ENCODE measurements at regions not wholly inside any gene's neighbourhood (a gene's known extent, or its start where the extent isn't known, plus 50 kb on each side); places are given as distances from the start of the nearest gene placed in this dataset.

DNA sequence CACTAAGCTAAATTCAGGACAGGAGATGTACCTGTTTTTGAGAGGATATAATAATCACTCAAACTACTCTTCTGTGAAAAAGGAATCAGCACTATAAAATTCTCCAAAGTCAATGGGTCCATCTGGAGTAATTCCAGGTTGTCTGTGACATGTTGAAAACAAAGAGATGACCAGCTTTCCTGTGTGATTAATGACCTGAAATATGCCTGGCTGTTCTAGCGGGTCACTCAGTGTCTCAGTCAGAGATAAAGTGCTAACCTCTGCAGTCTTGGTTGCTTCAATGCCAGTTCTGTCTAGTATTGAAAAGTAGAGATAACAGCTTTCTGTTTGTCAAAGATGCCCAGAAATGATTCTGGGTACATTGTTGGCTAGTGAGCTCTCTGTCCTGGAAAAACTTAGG, 722.6 kb upstream of the TENM4 start:
- DNase-seq: no peak

DNA sequence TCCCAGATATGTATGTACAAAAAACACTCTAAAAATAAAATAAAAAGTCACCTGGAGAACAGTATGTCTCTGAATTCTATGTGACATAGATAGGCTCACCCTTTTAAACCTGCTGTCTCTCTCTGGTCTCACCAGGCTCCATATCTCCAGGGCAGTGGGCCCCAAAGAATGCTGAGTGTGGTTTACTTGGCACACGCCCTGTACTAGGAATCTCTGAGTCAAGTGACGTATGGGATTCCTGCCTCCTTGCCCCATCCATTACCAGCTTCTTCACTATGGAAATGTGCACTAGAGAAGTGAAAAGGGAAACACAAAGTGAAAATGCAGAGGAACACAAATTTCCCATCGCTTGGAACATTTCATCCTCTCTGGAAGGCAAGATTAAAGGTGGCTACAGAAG, 722.2 kb upstream of the TENM4 start:
- DNase-seq: no peak

DNA sequence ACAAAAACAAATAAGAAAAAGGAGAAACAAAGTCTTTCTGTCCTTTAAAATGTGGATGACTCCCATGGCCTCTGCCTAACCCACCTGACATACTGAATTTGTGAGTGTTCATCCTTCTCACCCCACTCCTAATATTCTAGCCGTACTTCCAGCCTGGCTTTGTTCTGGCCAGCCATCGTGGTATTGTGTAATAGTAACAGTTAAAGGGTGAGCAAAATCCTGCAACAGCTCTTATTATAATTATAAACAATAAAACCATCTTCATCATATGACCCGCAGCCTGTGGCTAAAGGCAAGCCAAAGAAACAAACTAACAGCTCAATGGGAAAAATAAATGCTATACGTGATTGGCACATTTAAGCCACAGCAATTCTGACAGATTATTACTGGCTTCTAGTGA, 721.6 kb upstream of the TENM4 start:
- no peak for DNase-seq

DNA sequence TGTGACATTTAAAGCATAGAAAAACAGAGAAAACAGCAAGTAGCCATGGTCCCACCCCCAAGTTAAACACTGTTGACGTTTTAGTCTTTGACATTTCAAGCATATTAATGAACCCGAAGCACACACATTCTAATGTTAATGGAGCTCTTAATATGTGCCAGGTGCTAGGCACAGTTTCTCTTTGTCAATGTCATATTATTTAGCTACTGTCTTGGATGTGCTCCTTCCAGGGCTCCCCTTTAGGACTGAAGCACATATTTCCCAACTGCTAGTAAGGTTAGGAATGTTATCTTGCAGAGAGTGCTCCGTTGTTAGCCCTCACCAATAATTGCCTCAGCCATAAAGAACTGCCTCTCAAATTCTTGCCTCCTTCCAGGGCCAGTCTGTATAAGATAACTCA, 716.6 kb upstream of the TENM4 start:
- DNase-seq: no peak

DNA sequence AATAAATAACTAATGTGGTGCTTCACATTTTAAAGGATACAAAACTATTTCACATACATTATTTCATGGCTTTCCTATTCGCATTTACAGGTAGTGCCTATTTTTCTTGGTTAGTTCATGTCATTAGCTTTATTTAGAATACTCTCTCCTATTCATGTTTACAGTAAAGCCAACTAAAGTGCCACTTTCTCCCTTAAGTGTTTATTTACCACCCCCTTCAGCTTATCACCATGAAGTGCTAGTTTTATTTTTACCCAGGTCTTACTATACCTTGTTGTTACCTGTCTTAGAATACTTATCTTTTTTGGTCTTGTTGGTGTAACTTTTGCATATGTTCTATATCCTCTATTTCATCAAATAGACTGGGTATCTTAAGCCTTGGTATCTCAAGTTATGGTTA, 715.2 kb upstream of the TENM4 start:
- DNase-seq: no peak

DNA sequence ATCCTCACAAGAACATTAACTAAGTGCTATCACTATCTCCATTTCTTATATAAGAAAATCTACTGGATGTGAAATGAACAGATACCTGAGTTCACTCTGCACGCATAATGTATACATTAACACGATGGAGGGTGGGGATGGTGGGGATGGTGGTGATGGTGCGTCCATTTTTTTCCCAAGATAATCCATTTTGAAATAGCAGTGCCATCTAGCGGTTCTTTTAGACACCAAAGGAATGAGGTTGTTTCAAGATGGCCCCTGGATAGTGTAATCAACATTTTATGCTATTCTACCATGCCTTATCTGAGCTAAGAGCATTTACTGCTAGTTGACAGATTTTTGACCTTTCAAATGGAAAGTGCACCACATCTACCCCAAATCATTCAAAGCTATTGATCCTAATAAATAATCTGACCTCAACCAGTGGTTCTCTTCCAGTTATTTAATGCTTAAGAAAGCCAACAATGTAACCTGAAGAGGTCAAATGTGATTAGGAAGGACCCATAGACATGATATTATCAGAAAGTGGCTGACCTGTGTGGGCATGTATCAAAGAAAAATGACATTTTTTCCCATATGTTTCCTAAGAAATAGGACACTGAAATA, 714.7 kb upstream of the TENM4 start:
- no peak for DNase-seq

DNA sequence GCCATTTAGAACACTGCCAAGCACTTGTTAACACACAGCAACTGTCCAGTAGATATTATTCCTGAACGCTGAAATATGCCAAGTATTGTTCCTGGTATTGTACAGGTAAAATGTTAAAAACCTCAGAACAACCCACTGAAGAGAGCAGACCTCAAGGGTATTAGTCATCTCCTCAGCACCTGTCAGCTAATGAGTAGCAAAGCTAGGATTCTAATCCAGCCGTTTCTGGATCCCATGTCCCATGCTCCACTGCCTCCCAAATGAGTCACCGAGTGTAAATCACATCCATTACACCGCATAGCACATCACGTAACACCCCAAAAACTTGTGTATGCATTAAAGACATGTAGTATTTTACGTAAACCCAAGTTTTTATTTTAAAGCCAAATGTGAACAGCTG, 705.4 kb upstream of the TENM4 start:
- no peak for DNase-seq

DNA sequence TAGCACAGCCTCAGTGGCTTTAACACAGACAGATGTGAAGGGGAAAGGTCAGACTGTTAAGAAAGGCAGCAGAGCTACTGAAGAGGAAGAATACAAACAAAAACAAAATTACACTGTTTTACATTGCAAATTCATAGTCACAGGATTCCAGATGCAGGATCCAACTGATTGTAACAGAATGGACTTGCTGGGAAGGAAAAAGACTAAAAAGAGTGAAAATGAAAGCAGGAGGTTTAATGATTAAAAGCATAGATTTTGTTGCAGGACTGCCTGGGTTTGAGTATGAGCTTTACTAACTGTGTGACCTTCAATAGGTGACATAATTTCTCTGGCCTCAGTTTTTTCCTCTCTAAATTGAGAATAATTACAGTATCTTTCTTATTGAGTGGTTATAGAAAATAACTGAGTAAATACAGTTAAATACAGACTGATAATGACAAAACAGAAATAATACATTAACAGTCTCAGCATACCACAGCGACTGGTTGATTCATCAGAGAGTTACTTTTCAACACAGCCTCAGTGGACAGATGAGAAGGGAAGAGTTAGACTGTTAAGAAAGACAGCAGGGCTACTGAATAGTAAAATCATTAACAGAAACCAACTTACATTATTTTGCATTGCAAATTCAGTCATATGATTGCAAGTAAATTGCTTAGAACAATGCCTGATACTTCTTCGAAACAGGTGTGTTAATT, 704.2 kb upstream of the TENM4 start:
- DNase-seq: no peak

DNA sequence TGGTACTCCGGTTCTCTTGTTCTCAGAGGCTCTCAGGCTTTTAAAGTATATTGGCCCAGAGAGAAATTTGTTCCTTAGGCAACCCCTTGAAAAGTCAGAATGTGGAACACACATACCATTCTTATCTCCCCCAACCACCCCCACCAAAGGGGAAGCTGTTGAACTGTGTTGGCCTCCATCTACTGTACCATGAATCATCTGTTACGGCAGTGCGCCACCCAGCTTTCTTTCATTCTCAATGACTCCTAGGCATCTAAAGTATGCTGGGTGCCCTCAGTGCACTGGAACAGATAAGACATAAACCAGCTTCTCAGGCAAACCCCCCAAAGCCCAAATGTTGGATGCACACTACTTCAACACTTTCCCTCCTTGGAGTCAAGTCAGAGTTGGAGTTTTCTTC, 696.2 kb upstream of the TENM4 start:
- DNase-seq: no peak

DNA sequence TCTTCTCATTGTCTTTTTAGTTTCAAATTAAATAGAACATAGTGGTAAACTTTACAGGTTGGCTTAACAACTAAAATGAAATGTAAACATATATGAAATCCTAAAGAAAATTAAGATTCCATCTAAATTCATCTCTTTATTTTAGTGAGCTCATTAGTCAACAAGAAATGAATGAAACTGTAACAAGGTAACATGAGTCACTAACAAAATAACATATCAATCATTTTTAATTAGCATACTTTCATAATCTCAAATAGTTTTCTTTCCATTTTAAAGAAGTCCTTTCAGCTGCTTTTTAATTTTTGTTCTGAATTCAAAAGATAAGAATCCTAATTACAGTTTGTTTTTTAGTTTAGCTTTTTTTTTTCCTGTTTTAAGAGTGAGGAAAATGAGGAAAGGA, 688.6 kb upstream of the TENM4 start:
- DNase-seq: no peak

DNA sequence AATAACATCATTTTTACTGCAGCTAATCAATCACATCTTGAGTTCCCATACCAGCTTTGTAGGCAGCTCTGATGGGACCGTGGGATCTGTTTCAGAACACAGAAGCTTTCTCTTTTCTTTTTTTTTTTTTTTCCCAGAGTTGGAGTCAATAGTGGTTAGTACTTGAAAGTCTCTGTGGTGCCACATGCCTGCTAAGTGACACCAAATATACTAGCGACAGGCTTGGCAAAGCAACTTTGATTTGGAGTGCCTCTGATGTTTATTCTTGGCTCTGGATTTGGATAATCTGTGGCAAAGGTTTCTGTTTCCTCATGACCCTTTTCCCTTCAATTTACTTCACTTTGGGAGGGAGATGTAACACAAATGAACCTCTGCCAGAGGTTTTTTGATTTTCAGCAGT, 681.4 kb upstream of the TENM4 start:
- no peak for DNase-seq

DNA sequence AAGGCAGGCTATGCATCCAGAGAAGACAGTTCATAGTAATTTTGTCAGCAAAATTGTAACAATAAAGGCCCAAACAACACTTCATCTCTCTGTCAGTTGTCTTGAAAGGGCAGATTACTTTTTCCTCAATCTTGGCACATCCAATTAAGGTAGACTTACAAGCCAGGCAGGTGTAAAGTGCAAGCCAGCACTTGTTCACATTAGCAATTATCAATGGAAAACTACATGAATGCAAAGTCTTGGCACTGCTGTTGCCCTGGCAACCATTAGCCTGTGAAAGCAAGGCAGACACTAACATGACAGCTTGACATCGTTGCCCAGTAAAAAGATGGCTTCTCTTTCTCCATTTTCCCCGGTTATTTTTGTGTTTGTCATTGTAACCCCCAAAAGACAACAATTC, 677.2 kb upstream of the TENM4 start:
- no peak for DNase-seq

DNA sequence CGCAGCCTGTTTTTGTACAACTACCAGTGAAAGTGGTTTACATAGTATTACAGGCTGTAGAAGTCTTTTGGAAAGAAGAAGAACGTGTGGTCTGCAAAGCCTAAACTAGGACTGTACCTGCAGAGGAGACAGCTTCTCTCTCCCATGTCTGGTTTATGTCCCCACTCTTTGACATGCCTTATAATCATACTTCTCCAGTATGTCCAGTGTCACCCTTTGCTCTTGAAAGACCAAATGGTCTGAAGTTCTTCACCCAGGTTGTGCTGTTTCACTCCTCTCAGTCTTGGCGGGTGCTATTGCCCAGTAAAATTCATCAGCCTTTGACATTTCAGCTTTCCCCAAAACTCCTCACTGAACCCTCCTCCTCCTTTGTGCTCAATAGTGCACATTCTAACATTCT, 676.0 kb upstream of the TENM4 start:
- no peak for DNase-seq

DNA sequence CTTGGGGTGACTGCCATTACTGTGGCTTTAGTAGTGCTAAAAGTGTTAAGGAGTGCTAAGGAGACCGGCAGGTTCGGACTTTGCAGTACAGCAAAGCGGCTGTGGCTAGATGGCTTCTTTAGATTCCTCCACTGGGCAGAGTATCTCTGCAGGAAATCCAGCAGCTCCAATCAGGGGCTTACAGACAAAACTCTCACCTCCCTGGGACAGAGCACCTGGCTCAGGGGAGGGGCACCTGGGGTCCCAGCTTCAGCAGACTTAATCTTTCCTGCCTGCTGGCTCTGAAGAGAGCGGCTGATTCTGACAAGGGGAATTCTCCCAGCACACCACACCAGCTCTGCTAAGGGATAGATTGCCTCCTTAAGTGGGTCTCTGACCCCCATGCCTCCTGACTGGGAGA, 668.8 kb upstream of the TENM4 start:
- DNase-seq: no peak

DNA sequence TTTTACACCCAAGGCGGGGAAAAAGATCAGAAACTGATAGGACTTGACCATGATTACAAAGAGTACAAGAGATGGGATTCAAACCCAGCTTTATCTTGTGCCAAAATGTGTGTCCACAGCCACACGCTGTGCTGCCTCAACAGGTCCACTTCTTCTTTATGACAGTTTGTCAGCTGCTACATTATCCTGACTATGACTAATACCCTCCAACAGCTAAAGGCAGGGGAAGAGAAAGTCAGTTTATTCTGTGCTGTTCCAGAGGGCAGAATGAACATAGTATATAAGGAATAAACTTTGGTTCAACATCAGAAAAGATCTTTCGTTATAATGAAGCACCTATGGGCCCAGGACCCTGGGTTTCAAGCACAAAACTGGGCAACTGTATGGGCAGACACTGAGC, 668.2 kb upstream of the TENM4 start:
- no peak for DNase-seq

DNA sequence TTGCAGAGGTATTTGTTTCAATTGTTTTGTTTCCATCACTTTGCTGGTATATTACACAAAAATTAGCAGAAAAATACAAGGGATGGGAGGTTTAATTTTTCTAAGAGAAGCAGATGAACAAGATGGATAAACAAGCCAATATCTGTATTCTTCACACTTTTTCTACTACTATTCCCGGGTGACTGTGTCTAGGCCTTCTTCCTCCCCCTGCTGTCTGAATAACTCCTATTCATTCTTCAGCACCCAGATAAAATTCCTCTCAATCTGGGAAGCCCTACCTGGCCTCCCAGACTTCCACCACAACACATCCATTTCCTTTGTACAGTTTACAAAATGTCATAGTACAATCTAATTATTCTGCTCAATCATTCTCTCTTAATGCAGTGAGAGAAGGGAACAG, 666.6 kb upstream of the TENM4 start:
- DNase-seq: no peak

DNA sequence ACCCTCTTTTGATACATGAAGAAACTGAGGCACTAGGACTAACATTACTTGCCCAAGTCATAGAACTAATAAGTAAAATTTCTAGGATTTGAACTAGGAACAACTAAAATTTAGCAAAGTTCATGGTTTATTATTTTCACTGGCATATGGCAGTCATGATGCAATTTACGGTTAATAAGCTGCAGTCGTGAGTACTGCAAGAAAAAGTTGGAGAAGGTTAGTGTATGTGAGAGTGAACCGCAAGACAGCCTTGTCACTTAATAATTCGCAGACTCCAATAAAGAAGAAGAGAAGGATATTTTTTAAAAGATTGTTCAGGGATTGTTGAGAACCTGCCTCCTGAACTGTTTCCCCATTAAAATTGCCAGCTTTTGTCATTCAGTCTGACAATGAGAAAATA, 663.4 kb upstream of the TENM4 start:
- DNase-seq: no peak

DNA sequence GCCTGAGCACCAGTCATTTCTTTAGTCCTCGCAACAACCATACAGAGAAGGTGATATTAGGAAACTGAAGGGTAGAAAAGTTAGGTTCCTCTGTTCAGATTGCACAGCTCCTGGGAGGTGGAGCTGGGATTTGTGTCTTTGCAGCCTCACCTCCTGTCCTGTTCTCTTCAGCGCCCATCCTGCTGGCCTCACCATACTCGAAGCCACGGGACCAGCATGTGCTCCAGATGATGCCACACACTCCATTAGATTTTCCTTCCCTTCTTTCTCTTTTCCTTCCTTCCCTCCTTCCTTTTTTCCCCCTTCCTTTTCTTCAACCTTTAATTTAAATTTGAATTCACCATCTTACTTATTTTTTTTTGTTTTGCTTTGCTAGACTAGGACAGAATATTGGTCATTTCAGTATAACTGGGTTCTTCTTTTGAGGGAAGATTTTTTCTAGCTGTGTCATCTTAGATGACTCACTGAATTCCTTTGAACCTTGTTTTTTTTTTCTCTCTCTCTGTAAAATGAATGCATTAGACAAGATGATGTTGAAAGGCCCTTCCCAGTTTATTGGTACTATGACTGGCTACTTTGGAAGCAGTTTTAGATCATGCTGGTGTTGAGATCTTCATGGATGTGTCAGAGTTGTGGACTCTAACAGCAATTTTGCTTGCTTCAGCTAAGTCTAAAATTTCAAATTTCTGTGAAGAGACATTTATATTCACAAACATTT, 662.5 kb upstream of the TENM4 start:
- no peak for DNase-seq

DNA sequence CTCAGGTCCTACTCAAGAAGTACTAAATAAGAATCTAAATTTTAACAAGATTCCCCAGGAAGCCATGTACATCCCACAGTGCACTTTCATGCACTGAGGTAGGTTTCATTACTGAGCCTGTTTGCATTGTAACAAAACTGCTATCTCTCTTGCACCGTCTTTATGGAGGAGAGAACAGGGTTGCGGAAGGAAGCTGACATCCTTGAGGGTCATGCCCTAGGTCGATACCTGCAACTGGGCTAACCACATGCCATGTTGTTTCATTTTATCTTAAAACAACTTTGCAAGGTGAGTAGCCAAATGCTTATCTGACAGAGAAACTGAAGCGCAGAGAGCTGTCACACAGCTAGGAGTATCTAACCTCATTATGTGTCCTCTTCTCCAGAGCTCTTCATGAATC, 656.3 kb upstream of the TENM4 start:
- DNase-seq: no peak

DNA sequence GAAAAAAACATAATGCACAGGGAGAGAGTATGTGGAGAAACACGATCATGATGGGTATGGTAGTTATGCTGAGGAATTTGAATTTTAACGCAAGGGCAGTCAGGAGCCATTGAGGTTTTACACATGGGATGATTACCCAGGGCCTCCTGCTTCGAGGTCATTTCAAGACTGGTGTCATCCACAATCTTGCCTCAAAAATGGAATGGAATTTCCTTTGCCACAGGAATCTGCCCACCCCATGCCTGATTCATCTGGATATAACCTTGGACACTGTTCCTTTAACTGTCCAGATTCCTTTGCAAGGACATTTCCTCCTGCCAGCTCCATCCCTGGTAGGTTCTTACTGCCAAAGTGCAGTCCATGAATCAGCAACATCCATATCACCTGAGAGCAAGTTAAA, 655.9 kb upstream of the TENM4 start:
- DNase-seq: no peak

DNA sequence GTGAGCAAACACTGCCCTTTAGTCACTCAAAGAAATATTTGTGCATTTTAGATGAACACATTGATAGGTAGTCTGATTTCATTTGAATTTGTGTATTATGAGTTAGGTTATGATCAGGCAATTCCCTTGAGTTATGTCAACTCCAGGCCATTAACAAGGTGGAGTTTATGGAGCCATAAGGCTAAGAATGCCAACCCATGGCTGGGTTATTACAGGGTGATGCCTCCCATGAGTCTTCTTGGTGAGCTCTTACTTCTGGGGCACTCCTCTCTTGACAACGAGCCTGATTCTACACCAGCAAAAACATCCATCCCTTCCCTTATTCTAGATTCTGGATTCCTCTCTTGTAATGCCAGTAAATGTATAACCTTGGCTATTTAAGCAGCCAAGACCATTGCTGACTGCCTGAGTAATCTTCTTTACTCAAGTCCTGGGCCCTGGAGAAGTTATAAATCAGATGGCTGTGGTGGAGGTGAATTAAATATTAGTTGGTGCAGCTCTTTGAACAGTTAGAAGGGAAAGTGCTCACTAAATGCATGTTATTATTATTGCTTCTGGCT, 645.7 kb upstream of the TENM4 start:
- DNase-seq: no peak

DNA sequence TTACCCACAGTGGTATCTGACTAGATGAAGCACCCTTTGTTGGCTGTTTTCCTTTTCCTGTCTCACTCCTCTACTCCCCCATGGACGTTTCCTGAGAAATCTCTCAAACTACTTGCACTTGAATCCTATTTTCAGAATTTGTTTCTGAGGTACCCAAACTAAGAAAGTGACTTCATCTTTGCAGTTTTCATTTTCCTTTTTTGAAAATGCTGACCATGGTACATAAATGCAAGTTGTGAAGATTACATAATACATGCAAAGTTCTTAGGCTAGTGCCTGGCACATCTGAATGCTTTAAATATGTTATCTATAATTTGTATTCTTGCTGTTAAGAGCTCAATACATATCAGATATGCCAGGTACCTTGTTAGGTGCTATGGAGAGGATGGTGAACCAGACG, 644.7 kb upstream of the TENM4 start:
- DNase-seq: no peak

DNA sequence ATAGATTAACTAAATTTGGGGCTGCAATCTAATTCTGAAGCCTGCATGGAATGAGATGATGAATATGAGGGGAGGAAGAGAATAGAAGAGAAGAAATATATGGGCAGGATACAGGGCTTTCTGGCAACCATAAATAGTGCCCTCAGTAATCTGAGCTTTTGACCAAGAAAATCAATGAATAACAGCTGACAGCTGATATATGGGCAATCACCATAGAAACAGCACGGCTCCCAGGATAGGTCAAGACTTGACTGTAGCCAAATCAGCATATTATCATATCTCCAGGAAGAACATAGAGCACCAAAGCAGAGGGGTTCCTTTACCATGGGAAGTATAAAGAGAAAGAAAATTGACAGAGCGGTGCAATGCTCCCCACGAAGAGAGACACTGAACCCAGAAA, 643.8 kb upstream of the TENM4 start:
- no peak for DNase-seq

DNA sequence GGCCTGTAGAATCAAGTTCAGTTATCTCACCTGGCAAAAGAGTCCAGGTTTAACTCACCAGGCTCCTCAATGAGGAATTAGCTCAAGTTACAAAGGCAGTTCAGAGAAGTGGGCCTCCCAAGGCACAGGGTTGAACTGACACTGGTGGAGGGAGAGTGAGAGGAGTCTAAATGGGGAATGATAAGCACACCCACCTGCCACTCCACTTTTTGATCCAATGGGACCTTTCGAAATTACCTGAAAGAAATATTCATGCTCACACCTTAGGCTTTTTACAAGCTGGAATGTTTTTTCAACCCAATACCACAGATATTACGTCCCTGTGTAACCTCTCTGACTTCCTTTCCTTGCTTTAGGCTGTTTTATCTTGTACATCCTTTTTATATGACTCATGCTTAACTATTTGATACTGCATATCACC, 642.7 kb upstream of the TENM4 start:
- no peak for DNase-seq

Data from activated gamma-delta T cell (primary cell).